ENCODE measurements at regions not wholly inside any gene's neighbourhood (a gene's known extent, or its start where the extent isn't known, plus 50 kb on each side); places are given as distances from the start of the nearest gene placed in this dataset.

GRCh38 chr4:22268350-22269025 is 247.4 kb downstream of the ADGRA3 start:
- no peak for TF ChIP-seq CTCF (tag by site-specific recombination; IDR thresholded peaks at IDR 0.05)
- no peak for TF ChIP-seq ZNF366 (tag by site-specific recombination; conservative IDR thresholded peaks at IDR 0.05)
- TF ChIP-seq ZSCAN16 (tag by site-specific recombination; IDR thresholded peaks at IDR 0.05): no peak

All from HEK293 (cell line).